ENCODE measurements at regions not wholly inside any gene's neighbourhood (a gene's known extent, or its start where the extent isn't known, plus 50 kb on each side); places are given as distances from the start of the nearest gene placed in this dataset.

DNA sequence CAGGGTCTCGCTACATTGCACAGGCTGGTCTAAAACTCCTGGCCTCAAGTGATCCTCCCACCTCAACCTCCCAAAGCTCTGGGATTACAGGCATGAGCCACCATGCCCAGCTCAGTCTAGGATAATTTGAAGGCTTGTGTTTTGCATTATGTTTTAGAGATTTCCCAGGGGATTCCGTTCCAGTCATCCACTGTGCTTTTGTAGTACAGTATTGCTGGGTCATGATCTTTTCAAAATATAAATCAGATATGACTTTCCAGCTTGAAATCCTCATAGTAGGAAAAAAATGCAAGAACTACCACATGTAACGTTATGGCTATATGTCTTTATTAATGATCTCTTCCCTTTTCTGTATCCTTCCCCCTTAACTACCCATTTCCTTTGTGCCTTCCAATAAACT lies 338.1 kb downstream of the PRELID2 start:
- Mint-ChIP-seq H3K4me3 (ENCODE audit: low read depth, unreplicated experiment) (no peak overlapping the region), H3K36me3 (ENCODE audit: insufficient read depth, unreplicated experiment) (peaks cover 9% of the 10 kb centered on the region), H3K4me1 (ENCODE audit: low read depth, unreplicated experiment) (peaks cover 51% of the 10 kb centered on the region), H3K9me3 (ENCODE audit: low read depth, unreplicated experiment) (peaks cover 4% of the 10 kb centered on the region), H3K27me3 (ENCODE audit: unreplicated experiment) (no peaks in the 10 kb centered on the region), H3K27ac (ENCODE audit: unreplicated experiment) (peak overlapping the region; percentile 93)
- TF ChIP-seq, protein P1, sequence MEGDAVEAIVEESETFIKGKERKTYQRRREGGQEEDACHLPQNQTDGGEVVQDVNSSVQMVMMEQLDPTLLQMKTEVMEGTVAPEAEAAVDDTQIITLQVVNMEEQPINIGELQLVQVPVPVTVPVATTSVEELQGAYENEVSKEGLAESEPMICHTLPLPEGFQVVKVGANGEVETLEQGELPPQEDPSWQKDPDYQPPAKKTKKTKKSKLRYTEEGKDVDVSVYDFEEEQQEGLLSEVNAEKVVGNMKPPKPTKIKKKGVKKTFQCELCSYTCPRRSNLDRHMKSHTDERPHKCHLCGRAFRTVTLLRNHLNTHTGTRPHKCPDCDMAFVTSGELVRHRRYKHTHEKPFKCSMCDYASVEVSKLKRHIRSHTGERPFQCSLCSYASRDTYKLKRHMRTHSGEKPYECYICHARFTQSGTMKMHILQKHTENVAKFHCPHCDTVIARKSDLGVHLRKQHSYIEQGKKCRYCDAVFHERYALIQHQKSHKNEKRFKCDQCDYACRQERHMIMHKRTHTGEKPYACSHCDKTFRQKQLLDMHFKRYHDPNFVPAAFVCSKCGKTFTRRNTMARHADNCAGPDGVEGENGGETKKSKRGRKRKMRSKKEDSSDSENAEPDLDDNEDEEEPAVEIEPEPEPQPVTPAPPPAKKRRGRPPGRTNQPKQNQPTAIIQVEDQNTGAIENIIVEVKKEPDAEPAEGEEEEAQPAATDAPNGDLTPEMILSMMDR (IDR thresholded peaks at IDR 0.05; ENCODE audit: unreplicated experiment): no peak
- CTCF ChIA-PET: no interaction called here
- BruUV-seq (replicated peaks): no TSS peak
- DNase-seq: no peak
- intact Hi-C loops (cut with micrococcal nuclease; ENCODE audit: unreplicated experiment): loop anchor here (10.0 kb wide), 1 partner anchor 338 kb away; the partner anchor contains the start of gene PRELID2

DNA sequence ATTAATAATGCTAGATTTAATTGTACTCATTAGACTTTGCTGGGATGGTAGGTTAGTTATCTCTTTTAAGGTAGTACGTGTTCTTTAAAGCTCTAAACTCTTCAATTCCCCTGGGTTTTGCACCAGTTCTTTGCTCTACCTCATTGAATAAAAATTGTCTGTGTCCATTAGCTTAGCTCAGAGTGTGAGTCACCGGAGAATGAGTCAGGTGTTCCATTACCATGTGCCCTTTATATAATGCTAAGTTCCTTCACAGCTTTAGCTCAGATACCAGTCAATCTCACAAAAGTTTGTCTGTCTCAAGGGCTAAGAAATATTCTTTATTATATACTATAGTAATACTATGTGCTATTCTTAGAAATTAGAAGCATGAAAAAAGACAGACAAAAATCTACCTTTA lies 339.4 kb downstream of the PRELID2 start:
- TF ChIP-seq, protein P1 (IDR thresholded peaks at IDR 0.05; ENCODE audit: unreplicated experiment): no peak

DNA sequence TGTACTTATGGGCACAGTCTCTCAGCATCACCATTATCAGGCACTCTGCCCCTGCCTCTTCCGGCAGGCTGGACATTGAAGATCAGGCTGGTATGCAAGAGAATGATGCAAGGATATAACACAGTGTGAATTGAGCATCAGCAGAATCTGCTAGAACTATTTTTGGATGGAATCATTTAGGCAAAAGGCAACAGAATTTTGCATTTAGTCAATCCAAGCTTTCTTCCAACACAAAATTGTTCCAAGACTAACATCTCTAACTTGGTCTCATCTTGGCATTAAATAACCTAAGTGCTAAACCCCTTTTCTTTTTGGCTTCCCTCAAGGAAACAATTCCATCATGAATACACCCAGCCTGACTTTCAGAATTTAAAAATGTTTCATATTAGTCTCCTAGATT lies 339.9 kb downstream of the PRELID2 start:
- CTCF ChIA-PET: interaction anchor here (0.5 to 1.7 kb wide), 4 partner anchors 11 to 50 kb away, joined by 3 to 7 read pairs (median 4); no protein-coding TSS in a partner anchor
- H3K27ac Mint-ChIP-seq (ENCODE audit: unreplicated experiment): peak overlapping the region; percentile 93
- TF ChIP-seq, protein P1 (IDR thresholded peaks at IDR 0.05; ENCODE audit: unreplicated experiment): no peak
- no TSS peak for BruUV-seq (replicated peaks)
- no peaks in the 10 kb centered on the region for H3K27me3 Mint-ChIP-seq (ENCODE audit: unreplicated experiment)
- H3K36me3 Mint-ChIP-seq (ENCODE audit: insufficient read depth, unreplicated experiment): peaks cover 9% of the 10 kb centered on the region
- DNase-seq: no peak
- no peak overlapping the region for H3K4me3 Mint-ChIP-seq (ENCODE audit: low read depth, unreplicated experiment)
- H3K9me3 Mint-ChIP-seq (ENCODE audit: low read depth, unreplicated experiment): no peaks in the 10 kb centered on the region
- intact Hi-C loops (cut with micrococcal nuclease; ENCODE audit: unreplicated experiment): loop anchor here (10.0 kb wide), 1 partner anchor 340 kb away; the partner anchor contains the start of gene PRELID2
- peaks cover 45% of the 10 kb centered on the region for H3K4me1 Mint-ChIP-seq (ENCODE audit: low read depth, unreplicated experiment)

More for the DNA sequence above, 339.4 kb downstream of the PRELID2 start:
- intact Hi-C loops (cut with micrococcal nuclease; ENCODE audit: unreplicated experiment): loop anchor here (10.0 kb wide), 1 partner anchor 339 kb away; the partner anchor contains the start of gene PRELID2
- peaks cover 51% of the 10 kb centered on the region for H3K4me1 Mint-ChIP-seq (ENCODE audit: low read depth, unreplicated experiment)
- H3K4me3 Mint-ChIP-seq (ENCODE audit: low read depth, unreplicated experiment): no peak overlapping the region
- peak; percentile 71 for DNase-seq
- H3K27ac Mint-ChIP-seq (ENCODE audit: unreplicated experiment): peak overlapping the region; percentile 93
- BruUV-seq (replicated peaks): no TSS peak
- peaks cover 9% of the 10 kb centered on the region for H3K36me3 Mint-ChIP-seq (ENCODE audit: insufficient read depth, unreplicated experiment)
- H3K27me3 Mint-ChIP-seq (ENCODE audit: unreplicated experiment): no peaks in the 10 kb centered on the region
- H3K9me3 Mint-ChIP-seq (ENCODE audit: low read depth, unreplicated experiment): no peaks in the 10 kb centered on the region
- CTCF ChIA-PET: interaction anchor here (0.5 to 1.7 kb wide), 5 partner anchors 11 to 467 kb away, joined by 3 to 7 read pairs (median 4); no protein-coding TSS in a partner anchor

DNA sequence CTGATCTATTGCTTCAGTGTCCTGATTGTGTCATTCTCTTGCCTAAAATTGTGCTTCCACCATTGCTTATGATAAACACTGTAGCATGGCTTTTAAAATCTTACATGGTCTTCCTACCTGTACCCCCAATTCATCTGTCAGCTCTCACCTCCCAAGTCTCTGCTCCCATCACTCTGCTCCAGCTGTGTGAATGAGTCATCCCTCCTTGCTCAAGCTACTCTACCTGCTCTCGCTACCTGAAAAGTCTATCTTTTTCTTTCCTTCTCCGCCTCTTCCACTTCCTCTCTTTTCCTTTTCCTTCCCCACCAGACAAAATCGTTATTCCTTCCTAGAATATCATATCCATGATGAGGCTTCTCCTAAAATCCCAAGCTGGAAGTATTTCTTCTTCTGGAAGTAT lies 341.7 kb downstream of the PRELID2 start:
- Mint-ChIP-seq H3K36me3 (ENCODE audit: insufficient read depth, unreplicated experiment) (peaks cover 9% of the 10 kb centered on the region), H3K4me3 (ENCODE audit: low read depth, unreplicated experiment) (no peak overlapping the region), H3K4me1 (ENCODE audit: low read depth, unreplicated experiment) (peaks cover 38% of the 10 kb centered on the region), H3K27me3 (ENCODE audit: unreplicated experiment) (no peaks in the 10 kb centered on the region), H3K27ac (ENCODE audit: unreplicated experiment) (peak overlapping the region; percentile 36), H3K9me3 (ENCODE audit: low read depth, unreplicated experiment) (no peaks in the 10 kb centered on the region)
- TF ChIP-seq, protein P1 (IDR thresholded peaks at IDR 0.05; ENCODE audit: unreplicated experiment): no peak
- intact Hi-C loops (cut with micrococcal nuclease; ENCODE audit: unreplicated experiment): loop anchor here (10.0 kb wide), 1 partner anchor 341 kb away; the partner anchor contains the start of gene PRELID2
- BruUV-seq (replicated peaks): no TSS peak
- DNase-seq: no peak
- CTCF ChIA-PET: interaction anchor here (0.6 kb wide), 1 partner anchor 12 kb away, joined by 4 read pairs; no protein-coding TSS in a partner anchor
